ENCODE measurements at regions not wholly inside any gene's neighbourhood (a gene's known extent, or its start where the extent isn't known, plus 50 kb on each side); places are given as distances from the start of the nearest gene placed in this dataset.

DNA sequence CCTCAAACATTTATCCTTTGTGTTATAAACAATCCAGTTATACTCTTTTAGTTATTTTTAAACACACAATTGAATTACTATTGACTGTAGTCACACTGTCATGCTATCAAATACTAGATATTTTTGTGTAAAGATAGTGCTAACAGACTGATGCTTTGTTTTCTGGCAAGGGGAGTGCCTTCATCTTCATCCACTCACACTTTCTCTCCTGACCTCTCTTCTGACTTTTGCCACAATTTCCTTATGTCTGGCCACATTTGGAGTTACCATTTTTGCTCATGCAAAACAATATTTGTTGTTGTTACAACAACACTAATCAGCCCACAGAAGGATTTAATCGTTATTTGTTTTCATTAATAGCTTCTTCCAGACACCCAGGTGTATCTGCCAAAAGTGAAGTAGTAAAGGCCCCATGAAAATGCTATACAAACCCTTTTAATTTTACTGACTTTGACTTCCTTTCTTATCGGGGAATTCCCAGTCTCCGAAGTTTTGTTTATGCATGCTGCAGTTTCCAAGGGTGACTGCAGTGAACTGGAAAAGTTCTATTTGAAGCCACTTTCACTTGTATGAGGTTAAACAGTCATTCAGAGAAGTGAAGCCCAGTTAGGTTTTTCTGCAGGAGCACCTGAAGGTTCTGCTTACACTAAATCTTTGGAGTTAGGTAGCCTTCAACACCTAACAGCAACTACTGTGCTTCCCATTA is 66.1 kb upstream of the FRY start:
- peaks cover 2% of the 10 kb centered on the region for H3K27me3 Mint-ChIP-seq (ENCODE audit: insufficient read depth, low read depth, poor library complexity)
- DNase-seq (ENCODE audit: low spot score), result no peak
- Histone ChIP-seq H3F3A (replicated peaks; ENCODE audit: low read depth) (no peaks in the 10 kb centered on the region), H3K79me2 (replicated peaks; ENCODE audit: insufficient read depth) (no peaks in the 10 kb centered on the region), H2AFZ (no peak overlapping the region), H3K9me2 (ENCODE audit: insufficient read depth) (no peaks in the 10 kb centered on the region), H4K20me1 (replicated peaks; ENCODE audit: insufficient read depth) (no peaks in the 10 kb centered on the region), H3K27me3 (ENCODE audit: insufficient read depth) (no peaks in the 10 kb centered on the region), H3K4me2 (no peak overlapping the region), H3K27ac (ENCODE audit: low read depth) (no peak overlapping the region), H3K4me3 (no peak overlapping the region), H3K4me1 (ENCODE audit: insufficient read depth) (no peaks in the 10 kb centered on the region), H3K36me3 (ENCODE audit: insufficient read depth) (no peaks in the 10 kb centered on the region)
- H3K4me3 Mint-ChIP-seq, result no peak overlapping the region
- H3K4me1 Mint-ChIP-seq, result no peaks in the 10 kb centered on the region
- no peaks in the 10 kb centered on the region for H3K36me3 Mint-ChIP-seq (ENCODE audit: low read depth)
- no peak overlapping the region for H3K27ac Mint-ChIP-seq
- no peak for ATAC-seq
- H3K9me3 Mint-ChIP-seq, result peaks cover 2% of the 10 kb centered on the region; the same call in 1 of the 3 replicates
- TF ChIP-seq NANOG (IDR thresholded peaks at IDR 0.05; ENCODE audit: borderline replicate concordance), result no peak
- no peak for TF ChIP-seq CTCF (conservative IDR thresholded peaks at IDR 0.05; ENCODE audit: low read depth in 2 of 2)
- TF ChIP-seq, protein P1, sequence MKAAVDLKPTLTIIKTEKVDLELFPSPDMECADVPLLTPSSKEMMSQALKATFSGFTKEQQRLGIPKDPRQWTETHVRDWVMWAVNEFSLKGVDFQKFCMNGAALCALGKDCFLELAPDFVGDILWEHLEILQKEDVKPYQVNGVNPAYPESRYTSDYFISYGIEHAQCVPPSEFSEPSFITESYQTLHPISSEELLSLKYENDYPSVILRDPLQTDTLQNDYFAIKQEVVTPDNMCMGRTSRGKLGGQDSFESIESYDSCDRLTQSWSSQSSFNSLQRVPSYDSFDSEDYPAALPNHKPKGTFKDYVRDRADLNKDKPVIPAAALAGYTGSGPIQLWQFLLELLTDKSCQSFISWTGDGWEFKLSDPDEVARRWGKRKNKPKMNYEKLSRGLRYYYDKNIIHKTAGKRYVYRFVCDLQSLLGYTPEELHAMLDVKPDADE (IDR thresholded peaks at IDR 0.05), result no peak
- no peak for TF ChIP-seq CREB1 (CRISPR knock-in tag; IDR thresholded peaks at IDR 0.05; ENCODE audit: low read depth)
- TF ChIP-seq JUNB (IDR thresholded peaks at IDR 0.05; ENCODE audit: unreplicated experiment), result no peak
- no peak for TF ChIP-seq POLR2AphosphoS5 (IDR thresholded peaks at IDR 0.05; ENCODE audit: low read depth)
- TF ChIP-seq EZH2 (IDR thresholded peaks at IDR 0.05; ENCODE audit: low read depth, unreplicated experiment), result no peak
- no peak for TF ChIP-seq ZNF114 (CRISPR knock-in tag; IDR thresholded peaks at IDR 0.05)
- no peak for TF ChIP-seq REST (IDR thresholded peaks at IDR 0.05; ENCODE audit: unreplicated experiment)
- TF ChIP-seq ZNF462 (CRISPR knock-in tag; IDR thresholded peaks at IDR 0.05), result no peak
- TF ChIP-seq EZH2phosphoT487 (IDR thresholded peaks at IDR 0.05; ENCODE audit: unreplicated experiment), result no peak
- TF ChIP-seq STAT1 (IDR thresholded peaks at IDR 0.05; ENCODE audit: unreplicated experiment), result no peak
- TF ChIP-seq ZNF331 (CRISPR knock-in tag; IDR thresholded peaks at IDR 0.05; ENCODE audit: low read depth), result no peak

All from GM23338 (cell line).